PC-9 (cell line): ENCODE measurements at regions not wholly inside any gene's neighbourhood (a gene's known extent, or its start where the extent isn't known, plus 50 kb on each side); places are given as distances from the start of the nearest gene placed in this dataset.

Source experiments
- BruUV-seq: library from RNA; stranded (reverse); fragments of 400-500 nt; replicated peaks from 2 replicates; lab custom pipeline; 2021; lab: Mats Ljungman, UMichigan
- CTCF ChIA-PET: fragments of 300-600 bp; sonication (Branson Sonifier 250); formaldehyde crosslinking; loops from one replicate; lab custom pipeline; 2022; ENCODE audit warnings: antibody characterized with exemption; lab: Charles Lee
- POLR2A ChIA-PET: fragments of 300-600 bp; sonication (Branson Sonifier 250); formaldehyde crosslinking; loops from one replicate; lab custom pipeline; 2022; ENCODE audit warnings: antibody characterized with exemption; ENCODE audit not compliant: unreplicated experiment; lab: Charles Lee
- DNase-seq, 2 experiments: peaks; one replicate each; pipeline versions ENCODE4 v3.0.0 to v3.0.0-alpha.2; 2015 to 2022; ENCODE audit warnings: mixed read lengths in 1 of 2
- H2AFZ ChIP-seq: fragments of 200-600 bp; sonication (generic); 2 replicates; pipeline ENCODE4 v1.8.1; 2017; ENCODE audit warnings: antibody characterized with exemption
- H3F3A ChIP-seq: fragments of 200-600 bp; sonication (generic); 2 replicates; pipeline ENCODE4 v1.8.1; 2017; ENCODE audit warnings: antibody characterized with exemption, mild to moderate bottlenecking, low read depth; ENCODE audit not compliant: insufficient read depth
- H3K27ac ChIP-seq: fragments of 200-600 bp; sonication (generic); 2 replicates; pipeline ENCODE4 v1.6.1; 2016; ENCODE audit warnings: mixed run types
- H3K27me3 ChIP-seq: fragments of 200-600 bp; sonication (generic); 2 replicates; pipeline ENCODE4 v1.6.1; 2016; ENCODE audit warnings: low read depth, mixed run types; ENCODE audit not compliant: insufficient read depth
- H3K36me3 ChIP-seq: fragments of 200-600 bp; sonication (generic); 2 replicates; pipeline ENCODE4 v1.6.1; 2016; ENCODE audit warnings: low read depth, mixed run types
- H3K4me1 ChIP-seq: fragments of 200-600 bp; sonication (generic); replicated peaks from 2 replicates; pipeline ENCODE4 v1.6.1; 2016; ENCODE audit warnings: mixed run types; ENCODE audit not compliant: insufficient read depth
- H3K4me2 ChIP-seq: fragments of 200-600 bp; sonication (generic); 2 replicates; pipeline ENCODE4 v1.6.1; 2017; ENCODE audit warnings: mixed run types
- H3K4me3 ChIP-seq: fragments of 200-600 bp; sonication (generic); 2 replicates; pipeline ENCODE4 v1.6.1; 2016; ENCODE audit warnings: mixed run types
- H3K79me2 ChIP-seq: fragments of 200-600 bp; sonication (generic); 2 replicates; pipeline ENCODE4 v1.6.1; 2017; ENCODE audit warnings: low read depth, mixed run types
- H3K9me2 ChIP-seq: fragments of 200-600 bp; sonication (generic); 2 replicates; pipeline ENCODE4 v1.8.1; 2017; ENCODE audit warnings: mild to moderate bottlenecking; ENCODE audit not compliant: insufficient read depth
- H3K9me3 ChIP-seq: fragments of 200-600 bp; sonication (generic); 2 replicates; pipeline ENCODE4 v1.8.1; 2016; ENCODE audit warnings: low read depth; ENCODE audit not compliant: insufficient read depth
- H4K20me1 ChIP-seq: fragments of 200-600 bp; sonication (generic); 2 replicates; pipeline ENCODE4 v1.8.1; 2017; ENCODE audit not compliant: insufficient read depth
- EZH2 ChIP-seq: fragments of 200-600 bp; sonication (generic); IDR thresholded peaks from 2 replicates; pipeline ENCODE4 v1.8.0; 2017; ENCODE audit warnings: antibody characterized with exemption, low read depth
- intact Hi-C: fragments of 100-400 bp; cut with micrococcal nuclease; formaldehyde crosslinking; loops from one replicate; pipeline ENCODE4 v1.10.0; 2022; ENCODE audit not compliant: unreplicated experiment
- TF ChIP-seq, protein P1 (sequence below): fragments of 200-600 bp; sonication (generic); conservative IDR thresholded peaks from 2 replicates; pipeline ENCODE4 v1.6.1; 2017; ENCODE audit warnings: mixed run types, antibody characterized with exemption, mild to moderate bottlenecking, moderate library complexity

DNA sequence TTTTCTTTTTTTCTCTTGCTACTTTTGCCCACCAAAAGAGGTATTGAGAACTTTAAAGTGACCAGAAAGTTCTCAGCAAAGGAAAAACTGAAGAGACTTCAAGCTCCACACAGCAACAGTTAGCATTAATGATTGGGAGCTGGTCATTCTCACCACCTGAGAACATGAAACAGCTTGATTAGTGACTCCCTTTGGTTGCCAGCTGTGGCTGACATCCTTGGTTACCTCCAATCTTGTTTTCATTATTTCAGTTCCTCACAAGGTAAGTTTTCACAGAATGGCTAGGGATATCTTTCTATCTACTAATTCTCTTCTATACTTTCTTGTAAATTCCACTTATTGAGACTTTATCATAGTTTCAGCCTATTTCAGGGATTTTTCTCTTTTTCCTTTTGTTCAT is 427.9 kb downstream of the QKI start:
- peaks cover 16% of the 10 kb centered on the region for H3K27me3 ChIP-seq
- no peak for TF ChIP-seq EZH2
- TF ChIP-seq, protein P1, sequence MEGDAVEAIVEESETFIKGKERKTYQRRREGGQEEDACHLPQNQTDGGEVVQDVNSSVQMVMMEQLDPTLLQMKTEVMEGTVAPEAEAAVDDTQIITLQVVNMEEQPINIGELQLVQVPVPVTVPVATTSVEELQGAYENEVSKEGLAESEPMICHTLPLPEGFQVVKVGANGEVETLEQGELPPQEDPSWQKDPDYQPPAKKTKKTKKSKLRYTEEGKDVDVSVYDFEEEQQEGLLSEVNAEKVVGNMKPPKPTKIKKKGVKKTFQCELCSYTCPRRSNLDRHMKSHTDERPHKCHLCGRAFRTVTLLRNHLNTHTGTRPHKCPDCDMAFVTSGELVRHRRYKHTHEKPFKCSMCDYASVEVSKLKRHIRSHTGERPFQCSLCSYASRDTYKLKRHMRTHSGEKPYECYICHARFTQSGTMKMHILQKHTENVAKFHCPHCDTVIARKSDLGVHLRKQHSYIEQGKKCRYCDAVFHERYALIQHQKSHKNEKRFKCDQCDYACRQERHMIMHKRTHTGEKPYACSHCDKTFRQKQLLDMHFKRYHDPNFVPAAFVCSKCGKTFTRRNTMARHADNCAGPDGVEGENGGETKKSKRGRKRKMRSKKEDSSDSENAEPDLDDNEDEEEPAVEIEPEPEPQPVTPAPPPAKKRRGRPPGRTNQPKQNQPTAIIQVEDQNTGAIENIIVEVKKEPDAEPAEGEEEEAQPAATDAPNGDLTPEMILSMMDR = no peak
- intact Hi-C loops = no loop called here
- no peaks in the 10 kb centered on the region for H3K36me3 ChIP-seq
- no peaks in the 10 kb centered on the region for H4K20me1 ChIP-seq
- H3K4me2 ChIP-seq = no peak overlapping the region
- ChIA-PET CTCF (no interaction called here), POLR2A (no interaction called here)
- no peak overlapping the region for H3K4me3 ChIP-seq
- no peak overlapping the region for H3K27ac ChIP-seq
- no peaks in the 10 kb centered on the region for H3K4me1 ChIP-seq
- no TSS peak for BruUV-seq
- no peak overlapping the region for H2AFZ ChIP-seq
- no peaks in the 10 kb centered on the region for H3F3A ChIP-seq
- no peaks in the 10 kb centered on the region for H3K9me3 ChIP-seq
- H3K9me2 ChIP-seq = no peaks in the 10 kb centered on the region
- H3K79me2 ChIP-seq = no peaks in the 10 kb centered on the region
- no peak for DNase-seq

DNA sequence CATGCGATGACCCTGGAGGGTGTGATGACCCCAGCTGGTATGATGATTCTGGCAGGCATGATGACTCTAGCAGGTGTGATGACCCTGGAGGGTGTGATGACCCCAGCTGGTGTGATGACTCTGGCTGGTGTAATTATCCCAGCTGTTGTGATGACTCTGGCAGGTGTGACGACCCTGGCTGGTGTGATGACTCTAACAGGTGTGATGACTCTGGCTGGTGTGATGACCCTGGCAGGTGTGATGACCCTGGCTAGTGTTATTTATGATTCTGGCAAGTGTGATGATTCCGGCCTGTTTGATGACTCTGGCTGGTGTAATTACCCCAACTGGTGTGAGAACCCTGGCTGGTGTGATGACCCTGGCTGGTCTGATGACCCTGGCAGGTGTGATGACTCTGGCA is 427.2 kb downstream of the QKI start:
- intact Hi-C loops = no loop called here
- H4K20me1 ChIP-seq = no peaks in the 10 kb centered on the region
- no peaks in the 10 kb centered on the region for H3K79me2 ChIP-seq
- no peaks in the 10 kb centered on the region for H3K9me3 ChIP-seq
- H3K27me3 ChIP-seq = peaks cover 22% of the 10 kb centered on the region
- no peak overlapping the region for H3K27ac ChIP-seq
- H3K4me2 ChIP-seq = no peak overlapping the region
- no peaks in the 10 kb centered on the region for H3F3A ChIP-seq
- H3K4me1 ChIP-seq = no peaks in the 10 kb centered on the region
- no peak overlapping the region for H3K4me3 ChIP-seq
- H3K36me3 ChIP-seq = no peaks in the 10 kb centered on the region
- TF ChIP-seq EZH2 = no peak
- TF ChIP-seq, protein P1 = no peak
- no peak overlapping the region for H2AFZ ChIP-seq
- CTCF ChIA-PET = no interaction called here
- no peaks in the 10 kb centered on the region for H3K9me2 ChIP-seq
- BruUV-seq = no TSS peak
- POLR2A ChIA-PET = no interaction called here
- DNase-seq = no peak

DNA sequence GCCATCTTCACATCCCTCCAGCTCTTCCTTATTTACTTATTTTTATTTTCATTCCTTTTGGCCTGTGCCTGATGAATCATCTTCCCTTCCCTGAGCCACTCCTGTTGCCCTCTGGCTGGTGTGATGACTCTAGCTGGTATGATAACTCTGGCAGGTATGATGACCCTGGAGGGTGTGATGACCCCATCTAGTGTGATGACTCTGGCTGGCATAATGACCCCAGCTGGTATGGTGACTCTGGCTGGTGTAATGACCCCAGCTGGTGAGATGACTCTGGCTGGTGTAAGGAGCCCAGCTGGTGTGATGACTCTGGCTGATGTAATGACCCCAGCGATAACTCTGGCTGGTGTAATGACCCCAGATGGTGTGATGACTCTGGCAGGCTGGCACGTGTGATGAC is 426.8 kb downstream of the QKI start:
- no peaks in the 10 kb centered on the region for H3K79me2 ChIP-seq
- CTCF ChIA-PET = no interaction called here
- no peaks in the 10 kb centered on the region for H3K36me3 ChIP-seq
- H4K20me1 ChIP-seq = no peaks in the 10 kb centered on the region
- H3K27ac ChIP-seq = no peak overlapping the region
- no TSS peak for BruUV-seq
- no peaks in the 10 kb centered on the region for H3K9me2 ChIP-seq
- no peak for DNase-seq
- H3K4me3 ChIP-seq = no peak overlapping the region
- no peaks in the 10 kb centered on the region for H3K9me3 ChIP-seq
- no peaks in the 10 kb centered on the region for H3F3A ChIP-seq
- intact Hi-C loops = no loop called here
- no peak overlapping the region for H2AFZ ChIP-seq
- no peak overlapping the region for H3K4me2 ChIP-seq
- peaks cover 26% of the 10 kb centered on the region for H3K27me3 ChIP-seq
- POLR2A ChIA-PET = no interaction called here
- H3K4me1 ChIP-seq = no peaks in the 10 kb centered on the region
- no peak for TF ChIP-seq EZH2
- TF ChIP-seq, protein P1 = no peak
